Peyer's patch (tissue), 4 donors: ENCODE measurements at regions not wholly inside any gene's neighbourhood (a gene's known extent, or its start where the extent isn't known, plus 50 kb on each side); places are given as distances from the start of the nearest gene placed in this dataset.

Experiments used
- CTCF ChIP-seq, 6 experiments: fragments of 450-650 bp in 4 of 6; fragments of 200-600 bp in 2 of 6; sonication (generic) in 1 of 6; IDR thresholded peaks; one replicate each; pipeline ENCODE4 v1.5.1; 2017 to 2019; ENCODE audit warnings: antibody characterized with exemption in 6 of 6, mild to moderate bottlenecking in 3 of 6, moderate library complexity in 1 of 6
- POLR2A ChIP-seq, 2 donors: fragments of 450-650 bp; IDR thresholded peaks; one replicate each; pipeline ENCODE4 v1.5.1; 2017; ENCODE audit warnings: antibody characterized with exemption in 2 of 2, mild to moderate bottlenecking in 2 of 2, moderate library complexity in 2 of 2

GRCh38 chr13:62209529-62209928, 793.9 kb upstream of the PCDH20 start:
- no peak for TF ChIP-seq CTCF (IDR thresholded peaks at IDR 0.05)
- no peak for TF ChIP-seq POLR2A (IDR thresholded peaks at IDR 0.05)
